GM10248 (cell line): ENCODE measurements at regions not wholly inside any gene's neighbourhood (a gene's known extent, or its start where the extent isn't known, plus 50 kb on each side); places are given as distances from the start of the nearest gene placed in this dataset.

ENCODE experiments used
- CTCF ChIA-PET: fragments of 300-600 bp; sonication (Branson Sonifier 250); formaldehyde crosslinking; extraction: SDS; loops from one replicate; lab custom pipeline; 2021; ENCODE audit warnings: antibody characterized with exemption; lab: Yijun Ruan, JAX
- POLR2A ChIA-PET: fragments of 350-650 bp; sonication (Branson Sonifier 250); formaldehyde crosslinking; extraction: SDS; loops from one replicate; lab custom pipeline; 2020; ENCODE audit warnings: antibody characterized with exemption; lab: Yijun Ruan, JAX
- DNase-seq: peaks from one replicate; pipeline ENCODE4 v3.0.0; 2012; ENCODE audit errors: extremely low spot score
- TF ChIP-seq, protein P1 (sequence below): IDR thresholded peaks from 2 replicates; pipeline ENCODE4 v1.5.1; 2012; ENCODE audit warnings: mild to moderate bottlenecking, low read depth; ENCODE audit errors: extremely low read depth, missing control alignments, control extremely low read depth

DNA sequence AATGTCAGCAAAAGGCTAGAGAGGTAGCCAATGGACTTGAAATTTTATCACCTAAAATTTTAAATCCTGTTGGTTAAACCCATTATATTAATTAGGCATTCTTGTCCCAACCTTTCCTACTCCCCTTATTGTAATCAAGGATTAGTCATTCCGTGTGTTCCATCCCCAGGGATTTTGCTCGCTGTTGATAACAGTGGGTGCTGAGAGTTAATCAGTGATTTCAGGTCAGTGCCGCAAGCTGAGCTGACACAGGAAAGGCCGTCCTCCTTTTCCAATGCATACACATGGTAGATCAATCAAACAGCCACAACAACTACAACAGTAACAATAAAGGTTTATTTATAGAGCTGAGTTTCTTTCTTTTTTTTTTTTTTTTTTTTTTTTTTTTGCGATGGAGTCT lies 271.4 kb downstream of the ACTR3B start:
- ChIA-PET POLR2A (no interaction called here), CTCF (no interaction called here)
- TF ChIP-seq, protein P1, sequence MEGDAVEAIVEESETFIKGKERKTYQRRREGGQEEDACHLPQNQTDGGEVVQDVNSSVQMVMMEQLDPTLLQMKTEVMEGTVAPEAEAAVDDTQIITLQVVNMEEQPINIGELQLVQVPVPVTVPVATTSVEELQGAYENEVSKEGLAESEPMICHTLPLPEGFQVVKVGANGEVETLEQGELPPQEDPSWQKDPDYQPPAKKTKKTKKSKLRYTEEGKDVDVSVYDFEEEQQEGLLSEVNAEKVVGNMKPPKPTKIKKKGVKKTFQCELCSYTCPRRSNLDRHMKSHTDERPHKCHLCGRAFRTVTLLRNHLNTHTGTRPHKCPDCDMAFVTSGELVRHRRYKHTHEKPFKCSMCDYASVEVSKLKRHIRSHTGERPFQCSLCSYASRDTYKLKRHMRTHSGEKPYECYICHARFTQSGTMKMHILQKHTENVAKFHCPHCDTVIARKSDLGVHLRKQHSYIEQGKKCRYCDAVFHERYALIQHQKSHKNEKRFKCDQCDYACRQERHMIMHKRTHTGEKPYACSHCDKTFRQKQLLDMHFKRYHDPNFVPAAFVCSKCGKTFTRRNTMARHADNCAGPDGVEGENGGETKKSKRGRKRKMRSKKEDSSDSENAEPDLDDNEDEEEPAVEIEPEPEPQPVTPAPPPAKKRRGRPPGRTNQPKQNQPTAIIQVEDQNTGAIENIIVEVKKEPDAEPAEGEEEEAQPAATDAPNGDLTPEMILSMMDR, result no peak
- DNase-seq, result no peak

DNA sequence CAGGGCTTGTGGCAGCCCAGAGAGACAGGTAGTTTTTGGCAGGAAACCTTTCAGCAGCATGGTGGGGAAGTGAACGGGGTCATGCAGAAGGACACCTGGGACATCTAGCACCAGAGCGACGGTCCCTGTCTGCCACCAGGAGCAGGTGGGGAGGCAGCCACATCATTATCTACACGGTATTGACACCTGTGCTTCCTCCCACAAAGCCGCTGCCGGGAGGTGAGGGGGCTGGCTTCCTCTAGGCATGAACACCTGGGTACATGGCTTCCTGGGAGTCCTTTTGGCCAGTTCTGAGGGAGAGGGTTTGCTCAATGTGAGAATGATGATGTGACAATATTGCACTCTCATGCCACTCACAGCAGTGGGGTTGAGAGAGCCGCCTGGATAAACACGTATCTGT lies 275.2 kb downstream of the ACTR3B start:
- no peak for DNase-seq
- TF ChIP-seq, protein P1, result no peak
- CTCF ChIA-PET, result interaction anchor here (0.8 kb wide), 1 partner anchor 8 kb away, joined by 3 read pairs; no protein-coding TSS in a partner anchor
- POLR2A ChIA-PET, result no interaction called here

DNA sequence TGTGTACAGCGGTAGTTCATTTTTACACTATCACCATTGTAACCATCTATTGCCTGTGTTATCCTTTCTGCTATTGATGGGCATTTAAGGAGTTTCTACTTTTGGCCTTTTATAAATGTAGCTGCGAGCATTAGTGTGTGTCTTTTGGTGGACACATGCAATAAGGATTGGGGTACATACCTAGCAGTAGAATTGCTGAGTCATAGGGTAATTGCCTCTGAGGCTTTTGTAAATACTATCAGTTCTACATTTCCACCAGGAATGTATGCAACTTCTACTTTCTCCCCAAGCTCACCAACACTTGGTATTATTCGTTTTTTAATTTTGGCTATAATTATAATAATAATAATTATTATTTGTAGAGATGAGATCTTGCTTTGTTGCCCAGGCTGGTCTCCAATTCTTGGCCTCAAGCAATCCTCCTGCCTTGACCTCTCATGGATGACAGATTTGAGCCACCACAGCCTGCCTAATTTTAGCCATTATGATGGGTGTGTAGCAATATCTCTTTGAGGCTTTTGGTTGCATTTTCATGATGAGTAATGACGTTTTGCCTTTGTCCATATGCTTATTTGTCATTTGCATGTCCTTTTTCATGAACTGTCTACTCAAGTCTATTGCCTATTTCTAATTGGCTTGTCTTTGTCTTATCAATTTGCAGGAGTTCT lies 277.0 kb downstream of the ACTR3B start:
- CTCF ChIA-PET, result no interaction called here
- TF ChIP-seq, protein P1, result no peak
- no peak for DNase-seq
- POLR2A ChIA-PET, result no interaction called here

DNA sequence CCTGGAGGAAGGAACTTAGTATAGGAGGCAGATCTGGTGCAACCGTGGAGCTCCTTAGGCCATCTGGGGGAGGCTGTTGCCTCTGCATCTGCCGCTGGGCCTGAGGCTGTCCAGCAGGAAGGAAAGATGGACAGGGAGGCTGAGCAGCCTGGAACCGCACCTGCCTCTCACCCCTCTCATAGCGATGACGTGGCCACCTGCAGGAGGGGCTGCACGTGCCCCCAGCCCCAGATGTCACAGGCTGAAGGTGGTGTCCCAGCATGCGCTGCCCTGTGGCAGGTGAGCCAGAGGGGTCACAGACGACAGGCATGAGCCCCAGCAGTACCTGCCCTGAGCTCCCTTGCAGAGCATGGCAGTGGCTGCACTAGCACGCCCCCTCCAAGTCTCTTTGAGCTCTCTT lies 283.9 kb downstream of the ACTR3B start:
- no peak for DNase-seq
- POLR2A ChIA-PET, result no interaction called here
- TF ChIP-seq, protein P1, result no peak
- CTCF ChIA-PET, result no interaction called here

DNA sequence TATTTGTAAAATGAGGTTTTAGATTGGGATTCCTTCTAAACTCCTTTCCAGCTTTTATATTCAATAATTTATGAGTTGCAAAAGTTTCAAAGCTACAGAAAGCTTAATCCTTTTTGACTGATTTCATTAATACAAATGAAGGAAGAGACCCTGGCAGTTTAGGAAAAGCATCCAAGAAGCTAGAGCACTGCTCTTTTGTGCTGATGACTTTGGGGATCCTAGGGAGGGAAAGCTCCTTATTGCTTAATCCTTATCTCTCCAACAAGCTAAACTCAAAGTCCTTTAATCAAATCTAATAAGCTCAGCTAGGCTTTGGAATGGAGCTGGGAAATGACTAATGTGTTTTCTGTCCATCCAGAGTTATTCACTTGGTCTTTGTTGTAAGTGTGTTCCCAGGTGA lies 285.4 kb downstream of the ACTR3B start:
- TF ChIP-seq, protein P1, result no peak
- ChIA-PET POLR2A (no interaction called here), CTCF (no interaction called here)
- DNase-seq, result no peak

DNA sequence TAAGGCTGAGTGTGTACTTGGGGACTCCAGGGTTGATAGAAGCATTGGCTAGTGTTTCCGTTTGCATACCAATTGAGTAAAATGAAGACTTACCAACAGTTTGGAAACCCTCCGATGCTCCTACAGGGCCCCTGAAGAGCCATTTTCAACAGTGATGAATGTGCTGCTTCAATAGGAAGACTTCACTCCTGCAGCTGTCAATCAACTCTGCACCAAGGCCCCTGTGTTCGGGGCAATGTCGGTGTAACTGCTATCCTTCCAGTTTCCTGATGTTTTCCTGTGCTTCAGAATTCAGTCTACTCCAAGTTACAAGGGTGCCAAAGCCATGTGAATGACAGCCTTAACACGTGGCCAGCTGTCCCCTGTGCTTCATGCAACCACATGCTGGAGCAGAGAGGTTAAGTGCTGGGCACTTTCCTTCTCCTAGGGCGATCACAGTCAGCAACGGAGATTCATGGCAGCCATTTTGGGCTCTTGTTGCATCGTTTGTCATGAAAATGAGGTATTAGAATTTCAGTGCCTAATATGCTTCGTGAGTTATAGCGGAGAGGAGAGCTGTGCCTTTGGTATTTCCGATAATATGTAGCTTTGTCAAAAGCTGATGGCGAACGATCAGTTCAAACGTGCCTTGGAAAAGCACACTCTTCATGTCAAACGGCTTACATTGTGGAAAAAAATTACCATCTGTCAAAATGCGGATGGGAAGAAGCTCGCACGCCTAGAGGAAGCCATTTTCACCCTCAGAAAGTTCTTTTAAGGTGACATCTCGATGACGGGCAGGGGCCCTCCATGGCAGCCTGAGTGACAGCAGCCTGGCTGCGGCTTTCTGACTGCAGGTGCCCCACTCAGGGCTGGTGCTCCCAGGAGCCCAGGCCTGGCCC lies 287.8 kb downstream of the ACTR3B start:
- CTCF ChIA-PET, result no interaction called here
- POLR2A ChIA-PET, result no interaction called here
- no peak for DNase-seq
- TF ChIP-seq, protein P1, result no peak
